K562 (cell line): ENCODE measurements at regions not wholly inside any gene's neighbourhood (a gene's known extent, or its start where the extent isn't known, plus 50 kb on each side); places are given as distances from the start of the nearest gene placed in this dataset.

Source experiments
- DACH1 ChIP-seq: fragments of 450-650 bp; IDR thresholded peaks from 2 replicates; pipeline ENCODE4 v1.6.1; 2018; ENCODE audit not compliant: partially characterized antibody
- MAZ ChIP-seq, 2 experiments: fragments of 450-650 bp in 1 of 2; sonication (generic) in 1 of 2; formaldehyde crosslinking; IDR thresholded peaks in 1 of 2; conservative IDR thresholded peaks in 1 of 2; 2 replicates each; pipeline versions ENCODE4 v1.4.0 to v1.5.0; 2020; ENCODE audit warnings: mild to moderate bottlenecking in 1 of 2, missing genetic modification reagents in 1 of 2
- MTF1 ChIP-seq: fragments of 250-450 bp; sonication (Bioruptor Pico); IDR thresholded peaks from 2 replicates; pipeline ENCODE4 v1.9.0; 2021; ENCODE audit warnings: moderate library complexity, mild to moderate bottlenecking, inconsistent platforms, borderline replicate concordance
- RREB1 ChIP-seq: fragments of 250-450 bp; sonication (Bioruptor Pico); IDR thresholded peaks from 2 replicates; pipeline ENCODE4 v1.4.0; 2020
- SETDB1 ChIP-seq: IDR thresholded peaks from one replicate; pipeline ENCODE4 v1.6.1; 2012; ENCODE audit warnings: low read length, control low read depth, inconsistent platforms
- SRSF3 ChIP-seq: fragments of 200-400 bp; formaldehyde crosslinking; IDR thresholded peaks from 2 replicates; pipeline ENCODE4 v1.6.1; 2016; ENCODE audit warnings: mild to moderate bottlenecking, low read length, moderate library complexity; ENCODE audit not compliant: insufficient read depth
- ZNF197 ChIP-seq: fragments of 200-800 bp; sonication (Bioruptor generic); IDR thresholded peaks from 2 replicates; pipeline ENCODE4 v1.6.1; 2016; ENCODE audit warnings: low read depth, missing genetic modification characterization, missing compliant biosample characterization
- TF ChIP-seq, protein P1 (sequence below): fragments of 250-450 bp; sonication (Bioruptor Pico); IDR thresholded peaks from 2 replicates; pipeline ENCODE4 v1.4.0; 2020; ENCODE audit warnings: borderline replicate concordance

- no peak for TF ChIP-seq RREB1 (CRISPR knock-in tag)
- no peak for TF ChIP-seq MTF1 (CRISPR knock-in tag)
- TF ChIP-seq MAZ (CRISPR knock-in tag; conservative IDR thresholded peaks at IDR 0.05 in 1 of 2, IDR thresholded peaks at IDR 0.05 in 1 of 2) = no peak
- no peak for TF ChIP-seq ZNF197
- no peak for TF ChIP-seq SETDB1
- no peak for TF ChIP-seq DACH1
- TF ChIP-seq, protein P1, sequence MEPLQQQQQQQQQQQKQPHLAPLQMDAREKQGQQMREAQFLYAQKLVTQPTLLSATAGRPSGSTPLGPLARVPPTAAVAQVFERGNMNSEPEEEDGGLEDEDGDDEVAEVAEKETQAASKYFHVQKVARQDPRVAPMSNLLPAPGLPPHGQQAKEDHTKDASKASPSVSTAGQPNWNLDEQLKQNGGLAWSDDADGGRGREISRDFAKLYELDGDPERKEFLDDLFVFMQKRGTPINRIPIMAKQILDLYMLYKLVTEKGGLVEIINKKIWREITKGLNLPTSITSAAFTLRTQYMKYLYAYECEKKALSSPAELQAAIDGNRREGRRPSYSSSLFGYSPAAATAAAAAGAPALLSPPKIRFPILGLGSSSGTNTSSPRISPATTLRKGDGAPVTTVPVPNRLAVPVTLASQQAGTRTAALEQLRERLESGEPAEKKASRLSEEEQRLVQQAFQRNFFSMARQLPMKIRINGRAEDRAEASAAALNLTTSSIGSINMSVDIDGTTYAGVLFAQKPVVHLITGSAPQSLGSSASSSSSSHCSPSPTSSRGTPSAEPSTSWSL (CRISPR knock-in tag) = no peak
- TF ChIP-seq SRSF3 = no peak
Observed at GRCh38 chr11:25733777-25734176, 598.2 kb upstream of the ANO3 start (continued).
